ENCODE measurements at regions not wholly inside any gene's neighbourhood (a gene's known extent, or its start where the extent isn't known, plus 50 kb on each side); places are given as distances from the start of the nearest gene placed in this dataset.
A peak's percentile ranks its signal among the peaks of the same experiment; 100 is the strongest.

DNA sequence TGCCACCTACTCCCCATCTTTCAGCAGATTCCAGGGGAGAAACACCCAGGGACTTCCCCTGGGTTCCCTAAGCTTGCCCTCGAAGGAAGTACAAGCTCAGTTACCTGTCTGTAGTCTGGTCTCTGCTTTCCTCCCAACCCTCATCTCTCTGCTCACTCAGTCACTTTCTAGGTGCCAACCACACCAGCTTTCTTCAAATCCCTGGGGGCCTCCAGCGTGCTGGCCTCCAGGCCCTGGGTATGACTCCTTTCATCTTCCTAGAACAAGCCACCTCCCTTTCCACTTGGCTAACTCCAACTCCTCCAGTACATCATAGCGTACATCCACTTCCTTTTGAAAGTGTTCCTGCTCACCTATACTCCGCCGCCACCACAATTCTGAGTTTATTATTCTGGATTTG is 222.6 kb downstream of the SNX18 start:
- no peak for DNase-seq

- no peak for DNase-seq
These were observed 221.8 kb downstream of the SNX18 start for GRCh38 chr5:54739371-54739770.

GRCh38 chr5:54738973-54739367 is 221.4 kb downstream of the SNX18 start:
- DNase-seq: no peak

GRCh38 chr5:54738118-54738972 is 220.8 kb downstream of the SNX18 start:
- peak; percentile 30 for DNase-seq

DNA sequence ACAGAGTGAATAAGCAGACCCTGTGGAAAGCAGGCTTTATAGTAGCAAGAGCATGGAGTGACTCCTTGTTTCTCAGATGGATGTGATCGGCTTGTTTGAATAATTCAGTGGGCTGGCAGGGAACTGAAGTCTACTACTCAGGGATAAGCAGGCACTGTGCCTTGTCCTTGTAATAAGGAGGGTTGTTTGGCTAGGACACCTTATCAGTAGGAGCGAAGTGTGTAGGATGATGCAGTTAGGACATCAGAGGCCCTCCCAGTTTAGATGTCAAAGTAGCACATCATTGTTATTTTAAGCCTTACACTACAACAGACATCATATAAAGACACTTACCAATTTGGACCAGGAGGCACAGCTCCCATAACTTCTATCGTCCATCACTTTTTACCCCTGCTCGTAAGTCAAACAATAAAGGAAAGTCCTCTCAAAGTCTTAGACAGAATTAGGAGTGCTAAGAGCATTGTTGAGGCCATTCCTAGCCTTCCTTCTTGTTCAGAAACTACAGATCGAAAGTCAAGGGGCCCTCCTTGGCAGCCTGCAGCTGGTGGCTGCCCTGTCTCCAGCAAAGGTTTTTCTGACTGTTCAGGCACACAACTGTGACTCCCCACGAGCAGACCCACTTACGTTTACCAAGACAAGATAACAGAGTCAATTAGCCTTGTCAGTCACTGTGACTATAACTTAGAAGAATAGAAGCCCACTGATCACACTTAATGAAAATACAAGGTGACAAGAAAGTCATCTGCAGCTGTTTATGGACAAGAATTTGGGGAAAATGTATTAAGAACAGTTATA is 218.6 kb downstream of the SNX18 start:
- DNase-seq: no peak

- no peak for DNase-seq
These were observed 215.5 kb downstream of the SNX18 start for GRCh38 chr5:54733101-54733500.

DNA sequence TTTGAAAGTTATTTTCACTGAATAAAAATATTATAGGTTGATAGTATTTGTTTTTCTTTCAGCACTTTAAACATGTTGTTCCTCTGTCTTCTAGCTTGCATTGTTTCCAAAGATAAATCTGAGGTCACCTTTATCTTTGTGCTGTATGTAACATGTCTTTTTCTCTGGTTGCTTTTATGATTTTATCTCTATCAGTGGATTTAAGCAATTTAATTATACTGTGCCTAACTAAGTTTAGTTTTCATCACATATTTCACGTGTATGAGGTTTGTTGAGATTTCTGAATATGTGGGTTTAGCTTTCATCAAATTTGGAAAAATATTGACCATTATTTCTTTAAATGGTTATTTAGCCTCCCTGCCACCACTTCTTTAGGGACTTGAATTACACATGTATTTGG is 214.5 kb downstream of the SNX18 start:
- no peak for DNase-seq

DNA sequence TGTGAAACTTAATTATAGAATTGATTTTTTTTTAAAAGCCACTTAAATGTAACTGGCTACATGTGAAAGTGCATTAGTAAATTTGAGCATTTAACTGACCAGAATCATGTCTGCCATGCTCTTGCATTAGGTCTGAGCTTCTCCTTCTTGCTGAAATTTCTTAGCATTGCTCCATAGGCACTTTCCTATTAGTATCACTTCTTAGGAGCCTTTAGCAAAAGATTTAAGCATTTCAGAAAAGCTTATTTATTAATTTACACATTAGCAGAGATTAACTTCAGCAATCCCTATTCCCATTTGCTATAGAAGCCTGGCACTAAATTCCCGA is 211.0 kb downstream of the SNX18 start:
- no peak for DNase-seq

GRCh38 chr5:54727874-54728587 is 210.5 kb downstream of the SNX18 start:
- no peak for DNase-seq

- DNase-seq: no peak
These were observed 208.1 kb downstream of the SNX18 start for GRCh38 chr5:54725391-54726280.

- no peak for DNase-seq
These were observed 205.4 kb downstream of the SNX18 start for GRCh38 chr5:54722846-54723433.

- no peak for DNase-seq
These were observed 204.5 kb downstream of the SNX18 start for GRCh38 chr5:54721951-54722654.

- DNase-seq: no peak
These were observed 203.6 kb downstream of the SNX18 start for GRCh38 chr5:54721116-54721515.

GRCh38 chr5:54720341-54720740 is 202.8 kb downstream of the SNX18 start:
- DNase-seq: no peak

- no peak for DNase-seq
These were observed 202.1 kb downstream of the SNX18 start for GRCh38 chr5:54719384-54720283.

DNA sequence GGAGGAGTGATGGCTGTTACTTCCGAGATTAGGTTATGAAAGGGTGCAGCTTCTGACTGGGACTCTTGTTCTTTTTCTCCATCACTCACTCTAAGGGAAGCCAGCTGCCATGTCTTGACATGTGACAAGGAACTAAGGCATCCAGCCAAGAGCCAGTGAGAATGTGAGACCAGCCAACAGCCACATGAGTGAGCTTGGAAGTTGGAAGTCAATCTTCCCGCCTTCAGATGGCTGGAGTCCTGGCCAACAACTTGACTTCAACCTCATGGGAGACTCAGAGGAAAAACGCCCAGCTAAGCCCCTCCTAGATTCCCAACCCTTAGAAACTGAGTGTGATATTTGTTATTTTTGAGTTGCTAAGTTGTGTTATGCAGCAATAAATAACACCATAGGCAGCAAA is 201.1 kb downstream of the SNX18 start:
- peak; percentile 81 for DNase-seq

DNA sequence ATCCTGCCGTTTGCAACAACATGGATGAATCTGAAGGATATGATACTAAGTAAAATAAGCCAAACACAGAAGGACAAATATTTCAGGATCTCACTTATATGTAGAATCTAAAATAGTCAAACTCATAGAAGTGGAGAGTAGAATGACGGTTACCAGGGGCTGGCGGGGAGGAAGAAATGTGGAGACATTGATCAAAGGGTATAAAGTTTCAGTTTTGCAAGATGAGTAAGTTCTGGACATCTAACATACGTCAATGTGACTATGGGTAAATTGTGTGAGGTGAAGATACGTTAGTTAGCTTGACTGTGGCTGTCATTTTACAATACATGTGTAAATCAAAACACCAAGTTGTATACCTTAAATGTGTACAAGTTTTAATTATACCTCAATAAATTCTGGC is 200.3 kb downstream of the SNX18 start:
- DNase-seq: no peak

DNA sequence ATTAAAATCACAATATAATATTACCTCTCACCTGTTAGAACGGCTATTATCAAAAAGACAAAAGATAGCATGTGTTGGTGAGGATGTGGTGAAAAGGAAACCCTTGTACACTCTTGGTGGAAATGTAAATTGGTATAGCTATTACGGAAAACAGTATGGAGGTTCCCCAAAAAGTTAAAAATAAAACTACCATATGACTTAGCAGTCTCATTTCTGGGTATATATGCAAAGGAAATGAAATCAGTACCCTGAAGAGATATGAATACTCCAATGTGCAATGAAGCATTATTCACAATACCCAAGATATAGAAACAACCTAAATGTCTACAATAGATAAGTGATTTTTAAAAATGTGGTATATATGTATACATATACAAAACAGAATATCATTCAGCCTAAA is 199.9 kb downstream of the SNX18 start:
- no peak for DNase-seq

- DNase-seq: no peak
These were observed 196.5 kb downstream of the SNX18 start for GRCh38 chr5:54713923-54714581.

GRCh38 chr5:54709096-54709495 is 191.5 kb downstream of the SNX18 start:
- no peak for DNase-seq

All from hindlimb muscle (tissue), 1 donor.